ENCODE measurements at regions not wholly inside any gene's neighbourhood (a gene's known extent, or its start where the extent isn't known, plus 50 kb on each side); places are given as distances from the start of the nearest gene placed in this dataset.
A peak's percentile ranks its signal among the peaks of the same experiment; 100 is the strongest.

DNA sequence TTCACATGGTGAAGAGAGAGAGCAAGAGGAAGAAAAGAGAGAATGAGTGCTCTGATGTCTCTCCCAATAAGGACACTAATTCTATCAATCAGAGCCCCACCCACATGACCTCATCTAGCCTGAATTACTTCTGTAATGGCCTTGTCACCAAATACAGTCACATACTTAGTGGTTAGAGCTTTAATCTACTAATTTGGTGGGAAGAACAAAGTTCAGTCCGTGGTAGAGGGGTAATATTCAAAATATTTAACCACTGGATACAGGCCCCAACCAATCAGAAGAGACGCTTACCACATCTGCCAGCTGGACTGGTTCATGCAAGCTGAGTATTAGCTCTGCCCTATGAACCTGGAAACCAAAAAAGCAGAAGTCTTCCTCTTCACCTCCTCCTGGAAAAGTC lies 336.3 kb upstream of the NFE2L3 start:
- no peak for DNase-seq (ENCODE audit: low read depth)
- no peak overlapping the region for H3K4me3 ChIP-seq (ENCODE audit: low read length)
- TF ChIP-seq, protein P1, sequence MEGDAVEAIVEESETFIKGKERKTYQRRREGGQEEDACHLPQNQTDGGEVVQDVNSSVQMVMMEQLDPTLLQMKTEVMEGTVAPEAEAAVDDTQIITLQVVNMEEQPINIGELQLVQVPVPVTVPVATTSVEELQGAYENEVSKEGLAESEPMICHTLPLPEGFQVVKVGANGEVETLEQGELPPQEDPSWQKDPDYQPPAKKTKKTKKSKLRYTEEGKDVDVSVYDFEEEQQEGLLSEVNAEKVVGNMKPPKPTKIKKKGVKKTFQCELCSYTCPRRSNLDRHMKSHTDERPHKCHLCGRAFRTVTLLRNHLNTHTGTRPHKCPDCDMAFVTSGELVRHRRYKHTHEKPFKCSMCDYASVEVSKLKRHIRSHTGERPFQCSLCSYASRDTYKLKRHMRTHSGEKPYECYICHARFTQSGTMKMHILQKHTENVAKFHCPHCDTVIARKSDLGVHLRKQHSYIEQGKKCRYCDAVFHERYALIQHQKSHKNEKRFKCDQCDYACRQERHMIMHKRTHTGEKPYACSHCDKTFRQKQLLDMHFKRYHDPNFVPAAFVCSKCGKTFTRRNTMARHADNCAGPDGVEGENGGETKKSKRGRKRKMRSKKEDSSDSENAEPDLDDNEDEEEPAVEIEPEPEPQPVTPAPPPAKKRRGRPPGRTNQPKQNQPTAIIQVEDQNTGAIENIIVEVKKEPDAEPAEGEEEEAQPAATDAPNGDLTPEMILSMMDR (IDR thresholded peaks at IDR 0.05; ENCODE audit: insufficient read depth, low read depth, low read length, missing control alignments): no peak

DNA sequence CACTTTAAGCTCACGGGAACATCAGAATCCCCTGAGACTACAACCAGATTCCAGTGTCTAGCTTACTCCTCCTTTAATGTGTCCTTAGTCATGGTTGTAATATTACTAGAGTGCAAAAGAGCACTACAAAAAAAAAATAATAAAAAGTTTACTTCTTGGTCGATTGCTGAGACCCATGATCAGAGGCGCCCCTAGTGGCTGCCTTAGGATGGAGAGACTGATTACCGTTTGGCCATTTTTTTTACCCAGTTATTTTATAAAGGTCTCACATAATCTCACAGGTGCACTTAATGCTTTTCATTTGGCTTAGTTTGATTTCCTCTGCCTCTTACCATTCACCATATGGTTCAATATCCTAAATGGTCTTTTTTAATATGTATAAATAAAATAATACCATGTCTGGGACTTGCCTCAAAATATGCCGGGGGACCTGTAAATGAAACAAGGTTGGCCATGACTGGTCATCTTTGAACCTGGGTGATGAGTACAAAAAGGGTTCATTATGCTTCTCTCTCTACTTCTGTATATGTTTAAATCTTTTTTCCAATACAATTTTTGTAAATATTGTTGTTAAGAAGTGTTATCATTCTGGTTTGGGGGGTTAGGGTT lies 331.5 kb upstream of the NFE2L3 start:
- no peak overlapping the region for H3K4me3 ChIP-seq (ENCODE audit: low read length)
- TF ChIP-seq, protein P1 (IDR thresholded peaks at IDR 0.05; ENCODE audit: insufficient read depth, low read depth, low read length, missing control alignments): peak; percentile 53
- DNase-seq (ENCODE audit: low read depth): peak; percentile 23

DNA sequence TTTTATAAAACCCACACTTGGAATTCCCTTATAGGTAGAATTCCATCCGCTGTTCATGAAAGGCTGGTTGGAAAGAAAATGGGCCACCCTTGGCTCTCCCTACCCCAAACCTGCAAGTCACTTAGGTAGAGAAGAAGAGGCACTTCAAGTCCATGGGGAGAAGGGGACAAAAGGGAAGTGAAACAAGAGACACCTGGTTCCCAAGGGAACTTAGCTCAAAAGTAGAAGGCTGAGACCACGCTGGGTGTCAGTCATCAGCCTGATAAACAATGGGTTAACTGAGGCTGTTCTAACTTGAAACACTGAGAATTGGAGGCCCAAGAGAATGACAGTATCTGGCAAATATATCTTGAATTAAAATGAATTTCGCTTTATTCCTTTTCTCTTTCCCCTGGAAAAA lies 330.8 kb upstream of the NFE2L3 start:
- no peak for DNase-seq (ENCODE audit: low read depth)
- TF ChIP-seq, protein P1 (IDR thresholded peaks at IDR 0.05; ENCODE audit: insufficient read depth, low read depth, low read length, missing control alignments): no peak
- no peak overlapping the region for H3K4me3 ChIP-seq (ENCODE audit: low read length)

DNA sequence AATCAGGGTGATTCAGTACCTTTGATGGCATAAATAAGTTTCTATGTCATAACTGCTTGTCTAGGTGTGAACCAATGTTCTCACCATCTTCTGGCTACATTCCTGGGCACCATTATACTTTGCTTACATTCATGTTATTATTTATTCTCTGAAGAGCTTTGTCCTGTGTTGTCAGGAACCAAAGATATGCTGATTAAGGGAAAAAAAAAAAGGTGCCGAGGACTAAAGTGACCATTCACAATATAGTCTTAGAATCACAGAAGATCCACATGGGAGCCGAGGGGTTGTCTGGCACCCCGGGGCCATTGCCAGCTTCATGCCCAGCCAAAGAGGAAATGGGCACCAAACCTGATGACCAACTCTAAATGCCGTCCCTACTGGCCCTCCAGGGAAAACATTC lies 329.2 kb upstream of the NFE2L3 start:
- DNase-seq (ENCODE audit: low read depth): no peak
- TF ChIP-seq, protein P1 (IDR thresholded peaks at IDR 0.05; ENCODE audit: insufficient read depth, low read depth, low read length, missing control alignments): no peak
- H3K4me3 ChIP-seq (ENCODE audit: low read length): no peak overlapping the region

DNA sequence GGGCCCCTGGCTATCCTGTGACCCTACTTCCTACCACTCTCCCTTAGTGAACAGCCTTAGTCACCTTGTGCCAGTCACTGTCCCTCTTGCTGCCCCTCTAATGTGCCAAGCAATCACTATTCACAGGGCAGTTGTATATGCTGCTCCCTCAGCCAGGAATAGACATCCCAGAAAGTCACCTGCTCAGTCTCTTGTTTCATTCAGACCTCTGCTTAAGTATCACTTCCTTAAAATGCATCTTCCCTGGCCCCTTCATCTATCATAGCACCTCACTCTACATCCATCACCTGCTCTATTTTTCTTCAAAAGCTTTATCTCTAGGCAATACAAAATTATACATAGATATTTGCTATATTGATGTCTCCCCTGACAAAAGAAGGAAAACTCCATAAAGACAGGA lies 328.4 kb upstream of the NFE2L3 start:
- no peak for DNase-seq (ENCODE audit: low read depth)
- TF ChIP-seq, protein P1 (IDR thresholded peaks at IDR 0.05; ENCODE audit: insufficient read depth, low read depth, low read length, missing control alignments): no peak
- no peak overlapping the region for H3K4me3 ChIP-seq (ENCODE audit: low read length)

DNA sequence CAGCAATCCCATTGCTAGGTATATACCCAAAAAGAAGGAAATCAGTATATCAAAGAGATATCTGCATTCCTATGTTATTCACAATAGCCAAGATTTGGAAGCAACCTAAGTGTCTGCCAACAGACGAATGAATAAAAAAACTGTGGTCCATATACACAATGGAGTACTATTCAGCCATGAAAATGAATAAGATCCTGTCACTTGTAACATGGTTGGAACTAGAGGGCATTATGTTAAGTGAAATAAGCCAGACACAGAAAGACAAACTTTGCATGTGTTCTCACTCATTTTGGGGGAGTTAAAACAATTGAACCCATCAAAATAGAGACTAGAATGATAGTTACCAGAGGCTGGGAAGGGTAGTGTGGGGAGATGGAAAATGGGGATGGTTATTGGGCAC lies 323.5 kb upstream of the NFE2L3 start:
- H3K4me3 ChIP-seq (ENCODE audit: low read length): no peak overlapping the region
- no peak for DNase-seq (ENCODE audit: low read depth)
- TF ChIP-seq, protein P1 (IDR thresholded peaks at IDR 0.05; ENCODE audit: insufficient read depth, low read depth, low read length, missing control alignments): no peak

DNA sequence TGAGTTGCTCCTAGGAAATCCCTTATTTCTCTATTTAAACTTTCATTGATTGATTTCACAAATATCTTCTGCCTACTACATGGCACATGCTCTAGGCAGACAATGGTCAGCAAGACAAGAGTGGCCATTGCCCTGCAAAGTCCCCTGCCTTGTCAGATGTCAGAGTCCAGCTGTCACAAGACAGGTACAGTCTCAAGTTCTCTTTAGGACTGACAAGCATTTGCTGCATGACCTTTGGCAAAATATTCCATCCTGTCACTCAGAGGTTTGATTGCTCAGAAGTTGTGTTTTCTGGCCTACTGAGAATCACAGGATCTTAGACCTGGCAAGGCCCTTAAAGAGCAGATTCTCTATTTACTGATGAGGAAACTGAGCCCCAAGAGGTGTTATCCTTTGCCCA lies 322.3 kb upstream of the NFE2L3 start:
- TF ChIP-seq, protein P1 (IDR thresholded peaks at IDR 0.05; ENCODE audit: insufficient read depth, low read depth, low read length, missing control alignments): no peak
- H3K4me3 ChIP-seq (ENCODE audit: low read length): no peak overlapping the region
- DNase-seq (ENCODE audit: low read depth): no peak
